GM21529 (cell line): ENCODE measurements at regions not wholly inside any gene's neighbourhood (a gene's known extent, or its start where the extent isn't known, plus 50 kb on each side); places are given as distances from the start of the nearest gene placed in this dataset.

Source experiments
- ATAC-seq: cut with Tn5 transposase; IDR thresholded peaks from one replicate; pipeline ENCODE4 v1.9.1; 2021; ENCODE audit not compliant: unreplicated experiment

GRCh38 chr15:67980773-67981685 lies 73.1 kb upstream of the PIAS1 start:
- ATAC-seq: no peak

GRCh38 chr15:67981848-67982247 lies 72.3 kb upstream of the PIAS1 start:
- no peak for ATAC-seq

- no peak for ATAC-seq
These were observed 62.4 kb upstream of the PIAS1 start for GRCh38 chr15:67991706-67992105.

GRCh38 chr15:67992411-67992810 lies 61.7 kb upstream of the PIAS1 start:
- no peak for ATAC-seq

- no peak for ATAC-seq
These were observed 61.3 kb upstream of the PIAS1 start for GRCh38 chr15:67992834-67993233.

GRCh38 chr15:67997996-67998395 lies 56.1 kb upstream of the PIAS1 start:
- ATAC-seq: no peak

- no peak for ATAC-seq
These were observed 55.4 kb upstream of the PIAS1 start for GRCh38 chr15:67998599-67999133.

- ATAC-seq: no peak
These were observed 54.6 kb upstream of the PIAS1 start for GRCh38 chr15:67999320-68000100.

GRCh38 chr15:68000754-68001153 lies 53.4 kb upstream of the PIAS1 start:
- no peak for ATAC-seq

- ATAC-seq: no peak
These were observed 52.3 kb upstream of the PIAS1 start for GRCh38 chr15:68001811-68002210.

- no peak for ATAC-seq
These were observed 50.8 kb upstream of the PIAS1 start for GRCh38 chr15:68003297-68003696.
